ENCODE measurements at regions not wholly inside any gene's neighbourhood (a gene's known extent, or its start where the extent isn't known, plus 50 kb on each side); places are given as distances from the start of the nearest gene placed in this dataset.
"Not testable (repeated sequence)": the region's sequence is repeated elsewhere in the genome, so short reads cannot be mapped to it uniquely, and the experiment has no call there.

- TF ChIP-seq NPAS2 (CRISPR knock-in tag; IDR thresholded peaks at IDR 0.05; ENCODE audit: borderline replicate concordance): no peak
- no peak for TF ChIP-seq RFX5 (IDR thresholded peaks at IDR 0.05)
- TF ChIP-seq POLR2AphosphoS2 (conservative IDR thresholded peaks at IDR 0.05; ENCODE audit: low read length): no peak
Observed at GRCh38 chr9:97791542-97791941, 61.5 kb upstream of the FOXE1 start (continued).

- ChIA-PET CTCF (no interaction called here), POLR2A (no interaction called here)
- TF ChIP-seq HOXB13 (CRISPR knock-in tag; IDR thresholded peaks at IDR 0.05; ENCODE audit: low read depth) (no peak), CBX2 (IDR thresholded peaks at IDR 0.05; ENCODE audit: borderline replicate concordance, low read depth) (no peak), PHF8 (IDR thresholded peaks at IDR 0.05; ENCODE audit: borderline replicate concordance, low read depth) (no peak), BCL3 (IDR thresholded peaks at IDR 0.05) (no peak), ZSCAN20 (CRISPR knock-in tag; IDR thresholded peaks at IDR 0.05) (no peak), ZC3H11A (IDR thresholded peaks at IDR 0.05) (no peak), FOSB (CRISPR knock-in tag; IDR thresholded peaks at IDR 0.05) (no peak), POLR2AphosphoS2 (conservative IDR thresholded peaks at IDR 0.05; ENCODE audit: low read length) (no peak), USF2 (IDR thresholded peaks at IDR 0.05) (no peak), ESRRA (IDR thresholded peaks at IDR 0.05; ENCODE audit: borderline replicate concordance, low read length) (no peak)
- TF ChIP-seq, protein P1, sequence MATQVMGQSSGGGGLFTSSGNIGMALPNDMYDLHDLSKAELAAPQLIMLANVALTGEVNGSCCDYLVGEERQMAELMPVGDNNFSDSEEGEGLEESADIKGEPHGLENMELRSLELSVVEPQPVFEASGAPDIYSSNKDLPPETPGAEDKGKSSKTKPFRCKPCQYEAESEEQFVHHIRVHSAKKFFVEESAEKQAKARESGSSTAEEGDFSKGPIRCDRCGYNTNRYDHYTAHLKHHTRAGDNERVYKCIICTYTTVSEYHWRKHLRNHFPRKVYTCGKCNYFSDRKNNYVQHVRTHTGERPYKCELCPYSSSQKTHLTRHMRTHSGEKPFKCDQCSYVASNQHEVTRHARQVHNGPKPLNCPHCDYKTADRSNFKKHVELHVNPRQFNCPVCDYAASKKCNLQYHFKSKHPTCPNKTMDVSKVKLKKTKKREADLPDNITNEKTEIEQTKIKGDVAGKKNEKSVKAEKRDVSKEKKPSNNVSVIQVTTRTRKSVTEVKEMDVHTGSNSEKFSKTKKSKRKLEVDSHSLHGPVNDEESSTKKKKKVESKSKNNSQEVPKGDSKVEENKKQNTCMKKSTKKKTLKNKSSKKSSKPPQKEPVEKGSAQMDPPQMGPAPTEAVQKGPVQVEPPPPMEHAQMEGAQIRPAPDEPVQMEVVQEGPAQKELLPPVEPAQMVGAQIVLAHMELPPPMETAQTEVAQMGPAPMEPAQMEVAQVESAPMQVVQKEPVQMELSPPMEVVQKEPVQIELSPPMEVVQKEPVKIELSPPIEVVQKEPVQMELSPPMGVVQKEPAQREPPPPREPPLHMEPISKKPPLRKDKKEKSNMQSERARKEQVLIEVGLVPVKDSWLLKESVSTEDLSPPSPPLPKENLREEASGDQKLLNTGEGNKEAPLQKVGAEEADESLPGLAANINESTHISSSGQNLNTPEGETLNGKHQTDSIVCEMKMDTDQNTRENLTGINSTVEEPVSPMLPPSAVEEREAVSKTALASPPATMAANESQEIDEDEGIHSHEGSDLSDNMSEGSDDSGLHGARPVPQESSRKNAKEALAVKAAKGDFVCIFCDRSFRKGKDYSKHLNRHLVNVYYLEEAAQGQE (IDR thresholded peaks at IDR 0.05): no peak
- DNase-seq (ENCODE audit: low read depth in 1 of 2, low spot score in 1 of 2): no peak
- H3K4me3 ChIP-seq: no peak overlapping the region
- peaks cover 14% of the 10 kb centered on the region; the same call in 2 of the 3 replicates for H3K9me3 ChIP-seq
- no peak for ATAC-seq
- no peak overlapping the region for H3K27ac ChIP-seq
- no peak for FAIRE-seq
- no peak overlapping the region for H3K4me2 ChIP-seq
- WGBS (ENCODE audit: missing lambda C conversion rate): 60% methylated on average over 1 of the region's 1 CpG
- H3K4me1 ChIP-seq: peaks cover 10% of the 10 kb centered on the region; the same call in 2 of the 3 replicates
Observed at GRCh38 chr9:97793067-97793466, 60.0 kb upstream of the FOXE1 start.

- POLR2A ChIA-PET: no interaction called here
- CTCF ChIA-PET: interaction anchor here (0.9 to 1.4 kb wide), 4 partner anchors 54 to 106 kb away, joined by 3 read pairs; no protein-coding TSS in a partner anchor
- Histone ChIP-seq H3K4me3 (no peak overlapping the region), H3K4me2 (no peak overlapping the region), H3K4me1 (peaks cover 9% of the 10 kb centered on the region; the same call in 2 of the 3 replicates), H3K27ac (no peak overlapping the region), H3K9me3 (peaks cover 6% of the 10 kb centered on the region; the same call in 1 of the 3 replicates)
- ATAC-seq: no peak
- FAIRE-seq: no peak
- DNase-seq (ENCODE audit: low read depth in 1 of 2, low spot score in 1 of 2): no peak
- TF ChIP-seq, protein P2, sequence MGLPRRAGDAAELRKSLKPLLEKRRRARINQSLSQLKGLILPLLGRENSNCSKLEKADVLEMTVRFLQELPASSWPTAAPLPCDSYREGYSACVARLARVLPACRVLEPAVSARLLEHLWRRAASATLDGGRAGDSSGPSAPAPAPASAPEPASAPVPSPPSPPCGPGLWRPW (IDR thresholded peaks at IDR 0.05): no peak
- no peak for TF ChIP-seq SREBF2 (IDR thresholded peaks at IDR 0.05)
- WGBS (ENCODE audit: missing lambda C conversion rate): 0% methylated on average over 1 of the region's 1 CpG
Observed at GRCh38 chr9:97794666-97795065, 58.4 kb upstream of the FOXE1 start.

GRCh38 chr9:97796176-97796575, 56.9 kb upstream of the FOXE1 start:
- 88% methylated on average over 10 of the region's 30 CpGs for WGBS (ENCODE audit: missing lambda C conversion rate)
- H3K9me3 ChIP-seq; DNase-seq (ENCODE audit: low read depth in 1 of 2, low spot score in 1 of 2); POLR2A ChIA-PET; CTCF ChIA-PET; H3K4me1 ChIP-seq; ATAC-seq; H3K4me3 ChIP-seq; FAIRE-seq; H3K4me2 ChIP-seq; H3K27ac ChIP-seq: not testable (repeated sequence)

Data from A549 (cell line).